Neural cell (in vitro differentiated cells): ENCODE measurements at regions not wholly inside any gene's neighbourhood (a gene's known extent, or its start where the extent isn't known, plus 50 kb on each side); places are given as distances from the start of the nearest gene placed in this dataset.

ENCODE experiments used
- H2AFZ ChIP-seq: fragments of 200-600, 300-800 bp; sonication (generic), shearing (Covaris generic); 2 replicates; pipeline ENCODE4 v1.6.0; 2014; ENCODE audit warnings: low read depth, mild to moderate bottlenecking, antibody characterized with exemption, low read length, moderate library complexity
- H3F3A ChIP-seq: fragments of 200-600 bp; shearing (Covaris generic); 2 replicates; pipeline ENCODE4 v1.6.1; 2016; ENCODE audit warnings: mild to moderate bottlenecking, moderate library complexity, mixed read lengths, antibody characterized with exemption, low read length; ENCODE audit not compliant: insufficient read depth, poor library complexity, severe bottlenecking
- H3K27ac ChIP-seq: fragments of 200-600, 300-800 bp; sonication (generic), shearing (Covaris generic); 2 replicates; pipeline ENCODE4 v1.5.1; 2014; ENCODE audit warnings: mild to moderate bottlenecking, low read length, moderate library complexity
- H3K27me3 ChIP-seq: fragments of 300-800, 200-600 bp; sonication (generic), shearing (Covaris generic); 2 replicates; pipeline ENCODE4 v1.6.0; 2014; ENCODE audit warnings: mild to moderate bottlenecking, low read depth, low read length, moderate library complexity; ENCODE audit not compliant: insufficient read depth
- H3K36me3 ChIP-seq: fragments of 300-800, 200-600 bp; sonication (generic), shearing (Covaris generic); 2 replicates; pipeline ENCODE4 v1.5.1; 2014; ENCODE audit warnings: mild to moderate bottlenecking, antibody characterized with exemption, low read length, moderate library complexity; ENCODE audit not compliant: insufficient read depth
- H3K4me2 ChIP-seq: fragments of 300-800, 200-600 bp; sonication (generic), shearing (Covaris generic); 2 replicates; pipeline ENCODE4 v1.6.0; 2014; ENCODE audit warnings: mild to moderate bottlenecking, low read length
- H3K4me3 ChIP-seq: fragments of 300-800, 200-600 bp; sonication (generic), shearing (Covaris generic); 2 replicates; pipeline ENCODE4 v1.5.1; 2014; ENCODE audit warnings: mild to moderate bottlenecking, low read length, moderate library complexity
- H3K79me2 ChIP-seq: fragments of 200-600 bp; shearing (Covaris generic); replicated peaks from 2 replicates; pipeline ENCODE4 v1.6.0; 2014; ENCODE audit warnings: mild to moderate bottlenecking, low read length, moderate library complexity; ENCODE audit not compliant: insufficient read depth
- H3K9ac ChIP-seq: fragments of 300-800, 200-600 bp; sonication (generic), shearing (Covaris generic); 2 replicates; pipeline ENCODE4 v1.6.1; 2016; ENCODE audit warnings: mild to moderate bottlenecking, low read length, mixed read lengths
- H3K9me2 ChIP-seq: fragments of 200-600 bp; shearing (Covaris generic); 2 replicates; pipeline ENCODE4 v1.6.1; 2016; ENCODE audit warnings: mild to moderate bottlenecking, low read length, mixed read lengths; ENCODE audit not compliant: insufficient read depth
- H3K9me3 ChIP-seq: fragments of 200-600, 300-800 bp; sonication (generic), shearing (Covaris generic); 2 replicates; pipeline ENCODE4 v1.6.1; 2016; ENCODE audit warnings: mild to moderate bottlenecking, mixed run types, low read length, moderate library complexity, mixed read lengths
- H4K20me1 ChIP-seq: fragments of 200-600 bp; shearing (Covaris generic); 2 replicates; pipeline ENCODE4 v1.6.1; 2016; ENCODE audit warnings: mild to moderate bottlenecking, mixed run types; ENCODE audit not compliant: insufficient read depth
- CTCF ChIP-seq: fragments of 450-650 bp; IDR thresholded peaks from 2 replicates; pipeline ENCODE4 v1.5.1; 2014; ENCODE audit warnings: antibody characterized with exemption, mild to moderate bottlenecking, moderate library complexity; ENCODE audit not compliant: poor library complexity, severe bottlenecking
- EP300 ChIP-seq: fragments of 450-650 bp; conservative IDR thresholded peaks from 2 replicates; pipeline ENCODE4 v1.6.1; 2014; ENCODE audit warnings: antibody characterized with exemption, mild to moderate bottlenecking, moderate library complexity; ENCODE audit not compliant: poor library complexity, severe bottlenecking
- EZH2 ChIP-seq: fragments of 200-600, 300-800 bp; shearing (Covaris generic), sonication (generic); IDR thresholded peaks from 2 replicates; pipeline ENCODE4 v1.6.1; 2014; ENCODE audit warnings: antibody characterized with exemption, low read length, borderline replicate concordance, mild to moderate bottlenecking; ENCODE audit not compliant: insufficient read depth, poor library complexity, severe bottlenecking
- MXI1 ChIP-seq: fragments of 450-650 bp; conservative IDR thresholded peaks from 2 replicates; pipeline ENCODE4 v1.6.1; 2014; ENCODE audit warnings: antibody characterized with exemption, mild to moderate bottlenecking; ENCODE audit not compliant: poor library complexity, severe bottlenecking
- POLR2AphosphoS5 ChIP-seq: IDR thresholded peaks from 2 replicates; pipeline ENCODE4 v1.6.1; 2012
- RAD21 ChIP-seq: fragments of 450-650 bp; conservative IDR thresholded peaks from 2 replicates; pipeline ENCODE4 v1.6.1; 2014; ENCODE audit warnings: antibody characterized with exemption, mild to moderate bottlenecking, moderate library complexity
- REST ChIP-seq: IDR thresholded peaks from 2 replicates; pipeline ENCODE4 v1.6.1; 2012; ENCODE audit warnings: borderline replicate concordance
- SMC3 ChIP-seq: fragments of 450-650 bp; conservative IDR thresholded peaks from 2 replicates; pipeline ENCODE4 v1.6.1; 2014; ENCODE audit warnings: antibody characterized with exemption, mild to moderate bottlenecking, moderate library complexity; ENCODE audit not compliant: poor library complexity
- TAF1 ChIP-seq: IDR thresholded peaks from 2 replicates; pipeline ENCODE4 v1.6.1; 2012; ENCODE audit warnings: low read depth

GRCh38 chr6:167450626-167451025, 125.7 kb downstream of the TTLL2 start:
- no peak overlapping the region for H3K4me2 ChIP-seq
- H3K9me3 ChIP-seq: no peaks in the 10 kb centered on the region

GRCh38 chr6:167452338-167453081, 127.6 kb downstream of the TTLL2 start:
- no peak for TF ChIP-seq CTCF
- TF ChIP-seq POLR2AphosphoS5: no peak
- TF ChIP-seq EZH2: no peak

More at GRCh38 chr6:167450626-167451025, 125.7 kb downstream of the TTLL2 start:
- H3K4me3 ChIP-seq: no peak overlapping the region
- H4K20me1 ChIP-seq: no peaks in the 10 kb centered on the region
- H3K36me3 ChIP-seq: no peaks in the 10 kb centered on the region
- no peaks in the 10 kb centered on the region for H3K27me3 ChIP-seq
- TF ChIP-seq MXI1 (no peak), RAD21 (no peak), POLR2AphosphoS5 (no peak), EP300 (no peak), EZH2 (no peak), SMC3 (no peak), REST (no peak), TAF1 (no peak), CTCF (no peak)
- H3K9ac ChIP-seq: no peak overlapping the region
- no peak overlapping the region for H2AFZ ChIP-seq
- no peaks in the 10 kb centered on the region for H3K9me2 ChIP-seq
- H3K27ac ChIP-seq: no peak overlapping the region
- H3K79me2 ChIP-seq: no peaks in the 10 kb centered on the region
- H3F3A ChIP-seq: peaks cover 1% of the 10 kb centered on the region

More at GRCh38 chr6:167452338-167453081, 127.6 kb downstream of the TTLL2 start:
- Histone ChIP-seq H3K79me2 (no peaks in the 10 kb centered on the region), H3K9me3 (no peaks in the 10 kb centered on the region), H3F3A (no peaks in the 10 kb centered on the region), H3K36me3 (no peaks in the 10 kb centered on the region), H3K9me2 (no peaks in the 10 kb centered on the region), H3K27me3 (no peaks in the 10 kb centered on the region), H2AFZ (no peak overlapping the region), H3K4me3 (no peak overlapping the region), H3K9ac (no peak overlapping the region), H3K27ac (no peak overlapping the region), H3K4me2 (no peak overlapping the region), H4K20me1 (no peaks in the 10 kb centered on the region)
